ENCODE measurements at regions not wholly inside any gene's neighbourhood (a gene's known extent, or its start where the extent isn't known, plus 50 kb on each side); places are given as distances from the start of the nearest gene placed in this dataset.

GRCh38 chr2:15790838-15791237 lies 149.5 kb upstream of the MYCN start:
- TF ChIP-seq POLR2AphosphoS5 (IDR thresholded peaks at IDR 0.05; ENCODE audit: low read depth, low read length) (no peak), POLR2A (IDR thresholded peaks at IDR 0.05; ENCODE audit: low read depth, low read length) (no peak), SPI1 (IDR thresholded peaks at IDR 0.05; ENCODE audit: low read depth, low read length) (no peak)
